NB4 (cell line): ENCODE measurements at regions not wholly inside any gene's neighbourhood (a gene's known extent, or its start where the extent isn't known, plus 50 kb on each side); places are given as distances from the start of the nearest gene placed in this dataset.

Experiments used
- POLR2A ChIP-seq: IDR thresholded peaks from 2 replicates; pipeline ENCODE4 v1.6.1; 2011; ENCODE audit warnings: mild to moderate bottlenecking; ENCODE audit not compliant: insufficient read length; ENCODE audit errors: extremely low read depth
- TF ChIP-seq, protein P1 (sequence below): IDR thresholded peaks from 2 replicates; pipeline ENCODE4 v1.6.1; 2011; ENCODE audit warnings: low read depth, low read length
- TF ChIP-seq, protein P2 (sequence below): IDR thresholded peaks from one replicate; pipeline ENCODE4 v1.5.1; 2012; ENCODE audit warnings: low read depth, low read length

DNA sequence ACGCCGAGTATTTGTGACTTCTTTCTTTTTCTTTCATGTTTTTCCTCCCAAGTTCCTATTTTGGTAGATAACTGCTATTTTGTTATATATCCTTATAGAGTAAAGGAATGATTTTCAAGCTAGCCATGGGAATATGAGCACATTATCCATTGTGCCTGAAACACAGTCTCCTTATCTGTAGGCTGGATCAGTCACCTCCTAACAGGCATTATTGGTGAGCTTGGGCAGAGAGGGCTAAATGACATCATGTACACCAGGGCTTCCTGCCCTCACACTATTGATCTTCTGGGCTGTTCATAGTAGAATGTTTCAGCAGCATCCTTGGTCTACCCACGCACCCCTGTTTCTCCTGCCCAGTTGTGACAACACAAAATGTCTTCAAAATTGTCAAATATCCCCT, 88.1 kb upstream of the CTBP2 start:
- TF ChIP-seq, protein P1, sequence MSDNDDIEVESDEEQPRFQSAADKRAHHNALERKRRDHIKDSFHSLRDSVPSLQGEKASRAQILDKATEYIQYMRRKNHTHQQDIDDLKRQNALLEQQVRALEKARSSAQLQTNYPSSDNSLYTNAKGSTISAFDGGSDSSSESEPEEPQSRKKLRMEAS, result no peak
- TF ChIP-seq POLR2A, result no peak
- TF ChIP-seq, protein P2, sequence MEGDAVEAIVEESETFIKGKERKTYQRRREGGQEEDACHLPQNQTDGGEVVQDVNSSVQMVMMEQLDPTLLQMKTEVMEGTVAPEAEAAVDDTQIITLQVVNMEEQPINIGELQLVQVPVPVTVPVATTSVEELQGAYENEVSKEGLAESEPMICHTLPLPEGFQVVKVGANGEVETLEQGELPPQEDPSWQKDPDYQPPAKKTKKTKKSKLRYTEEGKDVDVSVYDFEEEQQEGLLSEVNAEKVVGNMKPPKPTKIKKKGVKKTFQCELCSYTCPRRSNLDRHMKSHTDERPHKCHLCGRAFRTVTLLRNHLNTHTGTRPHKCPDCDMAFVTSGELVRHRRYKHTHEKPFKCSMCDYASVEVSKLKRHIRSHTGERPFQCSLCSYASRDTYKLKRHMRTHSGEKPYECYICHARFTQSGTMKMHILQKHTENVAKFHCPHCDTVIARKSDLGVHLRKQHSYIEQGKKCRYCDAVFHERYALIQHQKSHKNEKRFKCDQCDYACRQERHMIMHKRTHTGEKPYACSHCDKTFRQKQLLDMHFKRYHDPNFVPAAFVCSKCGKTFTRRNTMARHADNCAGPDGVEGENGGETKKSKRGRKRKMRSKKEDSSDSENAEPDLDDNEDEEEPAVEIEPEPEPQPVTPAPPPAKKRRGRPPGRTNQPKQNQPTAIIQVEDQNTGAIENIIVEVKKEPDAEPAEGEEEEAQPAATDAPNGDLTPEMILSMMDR, result no peak
